ENCODE measurements at regions not wholly inside any gene's neighbourhood (a gene's known extent, or its start where the extent isn't known, plus 50 kb on each side); places are given as distances from the start of the nearest gene placed in this dataset.

DNA sequence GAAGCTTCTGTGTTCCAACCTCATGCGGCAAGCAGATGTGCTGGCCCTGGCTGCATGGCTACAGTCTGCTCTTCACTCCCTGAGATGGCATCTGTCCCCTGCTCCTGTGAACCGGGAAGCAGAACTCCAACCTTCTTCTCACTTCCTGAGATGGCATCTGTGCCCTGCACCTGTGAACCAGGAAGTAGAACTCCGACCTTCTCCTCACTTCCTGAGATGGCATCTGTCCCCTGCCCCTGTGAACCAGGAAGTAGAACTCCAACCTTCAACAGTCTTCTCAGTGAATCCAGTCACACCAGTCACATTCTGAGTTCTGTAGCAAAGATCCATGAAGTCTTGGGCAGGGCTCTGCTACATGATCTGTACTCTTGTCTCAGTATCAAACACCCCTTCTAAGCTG is 887.2 kb upstream of the KLHL29 start:
- TF ChIP-seq POLR2AphosphoS5 (IDR thresholded peaks at IDR 0.05; ENCODE audit: low read depth, low read length) = no peak
- TF ChIP-seq, protein P1, sequence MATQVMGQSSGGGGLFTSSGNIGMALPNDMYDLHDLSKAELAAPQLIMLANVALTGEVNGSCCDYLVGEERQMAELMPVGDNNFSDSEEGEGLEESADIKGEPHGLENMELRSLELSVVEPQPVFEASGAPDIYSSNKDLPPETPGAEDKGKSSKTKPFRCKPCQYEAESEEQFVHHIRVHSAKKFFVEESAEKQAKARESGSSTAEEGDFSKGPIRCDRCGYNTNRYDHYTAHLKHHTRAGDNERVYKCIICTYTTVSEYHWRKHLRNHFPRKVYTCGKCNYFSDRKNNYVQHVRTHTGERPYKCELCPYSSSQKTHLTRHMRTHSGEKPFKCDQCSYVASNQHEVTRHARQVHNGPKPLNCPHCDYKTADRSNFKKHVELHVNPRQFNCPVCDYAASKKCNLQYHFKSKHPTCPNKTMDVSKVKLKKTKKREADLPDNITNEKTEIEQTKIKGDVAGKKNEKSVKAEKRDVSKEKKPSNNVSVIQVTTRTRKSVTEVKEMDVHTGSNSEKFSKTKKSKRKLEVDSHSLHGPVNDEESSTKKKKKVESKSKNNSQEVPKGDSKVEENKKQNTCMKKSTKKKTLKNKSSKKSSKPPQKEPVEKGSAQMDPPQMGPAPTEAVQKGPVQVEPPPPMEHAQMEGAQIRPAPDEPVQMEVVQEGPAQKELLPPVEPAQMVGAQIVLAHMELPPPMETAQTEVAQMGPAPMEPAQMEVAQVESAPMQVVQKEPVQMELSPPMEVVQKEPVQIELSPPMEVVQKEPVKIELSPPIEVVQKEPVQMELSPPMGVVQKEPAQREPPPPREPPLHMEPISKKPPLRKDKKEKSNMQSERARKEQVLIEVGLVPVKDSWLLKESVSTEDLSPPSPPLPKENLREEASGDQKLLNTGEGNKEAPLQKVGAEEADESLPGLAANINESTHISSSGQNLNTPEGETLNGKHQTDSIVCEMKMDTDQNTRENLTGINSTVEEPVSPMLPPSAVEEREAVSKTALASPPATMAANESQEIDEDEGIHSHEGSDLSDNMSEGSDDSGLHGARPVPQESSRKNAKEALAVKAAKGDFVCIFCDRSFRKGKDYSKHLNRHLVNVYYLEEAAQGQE (IDR thresholded peaks at IDR 0.05; ENCODE audit: insufficient read depth in 1 of 2, low read depth in 2 of 2, low read length in 2 of 2) = no peak

Measured in PFSK-1 (cell line).